ENCODE measurements at regions not wholly inside any gene's neighbourhood (a gene's known extent, or its start where the extent isn't known, plus 50 kb on each side); places are given as distances from the start of the nearest gene placed in this dataset.
"Not testable (repeated sequence)": the region's sequence is repeated elsewhere in the genome, so short reads cannot be mapped to it uniquely, and the experiment has no call there.

- ChIA-PET POLR2A (no interaction called here), CTCF (ENCODE audit: unreplicated experiment) (no interaction called here)
- no peaks in the 10 kb centered on the region for H4K20me1 ChIP-seq (ENCODE audit: insufficient read depth, low read length)
- TF ChIP-seq CTCF (conservative IDR thresholded peaks at IDR 0.05; ENCODE audit: low read length) (no peak), EZH2phosphoT487 (IDR thresholded peaks at IDR 0.05; ENCODE audit: borderline replicate concordance, low read depth, low read length) (no peak)
- no peak overlapping the region for H3K4me2 ChIP-seq (ENCODE audit: low read length)
- no peaks in the 10 kb centered on the region for H3K36me3 ChIP-seq (ENCODE audit: insufficient read depth, low read length)
- H3K9me3 ChIP-seq (ENCODE audit: low read length): no peaks in the 10 kb centered on the region
- H3K79me2 ChIP-seq (ENCODE audit: insufficient read depth, low read depth, low read length): no peaks in the 10 kb centered on the region
- intact Hi-C loops (cut with micrococcal nuclease; ENCODE audit: unreplicated experiment): no loop called here
- no peak overlapping the region for H3K4me3 ChIP-seq (ENCODE audit: low read depth, low read length, poor library complexity, severe bottlenecking)
- DNase-seq (ENCODE audit: low spot score): peak; percentile 19
- H3K4me1 ChIP-seq (ENCODE audit: insufficient read depth, low read length, poor library complexity, severe bottlenecking): no peaks in the 10 kb centered on the region
- H3K27ac ChIP-seq (ENCODE audit: low read depth, low read length, poor library complexity, severe bottlenecking): no peak overlapping the region
- H3K9me2 ChIP-seq (ENCODE audit: insufficient read depth, low read length): no peaks in the 10 kb centered on the region
- no peak overlapping the region for H2AFZ ChIP-seq (ENCODE audit: low read length)
- no TSS peak for BruUV-seq (replicated peaks)
Measured at GRCh38 chr1:60942896-60943638, 139.3 kb upstream of the NFIA start.

- Histone ChIP-seq H3K4me1 (ENCODE audit: insufficient read depth, low read length, poor library complexity, severe bottlenecking) (no peaks in the 10 kb centered on the region), H3K4me2 (ENCODE audit: low read length) (no peak overlapping the region), H3K9me3 (ENCODE audit: low read length) (no peaks in the 10 kb centered on the region), H3K9me2 (ENCODE audit: insufficient read depth, low read length) (no peaks in the 10 kb centered on the region), H3K36me3 (ENCODE audit: insufficient read depth, low read length) (no peaks in the 10 kb centered on the region), H3K27ac (ENCODE audit: low read depth, low read length, poor library complexity, severe bottlenecking) (no peak overlapping the region), H3K4me3 (ENCODE audit: low read depth, low read length, poor library complexity, severe bottlenecking) (no peak overlapping the region), H3K79me2 (ENCODE audit: insufficient read depth, low read depth, low read length) (no peaks in the 10 kb centered on the region), H4K20me1 (ENCODE audit: insufficient read depth, low read length) (no peaks in the 10 kb centered on the region), H2AFZ (ENCODE audit: low read length) (no peak overlapping the region)
- no TSS peak for BruUV-seq (replicated peaks)
- no peak for TF ChIP-seq CTCF (conservative IDR thresholded peaks at IDR 0.05; ENCODE audit: low read length)
- TF ChIP-seq EZH2phosphoT487 (IDR thresholded peaks at IDR 0.05; ENCODE audit: borderline replicate concordance, low read depth, low read length): no peak
- POLR2A ChIA-PET: no interaction called here
- no peak for DNase-seq (ENCODE audit: low spot score)
- intact Hi-C loops (cut with micrococcal nuclease; ENCODE audit: unreplicated experiment): no loop called here
- CTCF ChIA-PET (ENCODE audit: unreplicated experiment): no interaction called here
Measured at GRCh38 chr1:60942291-60942690, 140.1 kb upstream of the NFIA start.

- POLR2A ChIA-PET: not testable (repeated sequence)
Measured at GRCh38 chr1:60940685-60941084, 141.7 kb upstream of the NFIA start.

More at GRCh38 chr1:60940685-60941084, 141.7 kb upstream of the NFIA start:
- DNase-seq (ENCODE audit: low spot score); H2AFZ ChIP-seq (ENCODE audit: low read length); H3K9me3 ChIP-seq (ENCODE audit: low read length); H3K36me3 ChIP-seq (ENCODE audit: insufficient read depth, low read length); H3K27ac ChIP-seq (ENCODE audit: low read depth, low read length, poor library complexity, severe bottlenecking); H3K9me2 ChIP-seq (ENCODE audit: insufficient read depth, low read length); H3K4me3 ChIP-seq (ENCODE audit: low read depth, low read length, poor library complexity, severe bottlenecking); BruUV-seq (replicated peaks); H3K79me2 ChIP-seq (ENCODE audit: insufficient read depth, low read depth, low read length); H4K20me1 ChIP-seq (ENCODE audit: insufficient read depth, low read length); intact Hi-C loops (cut with micrococcal nuclease; ENCODE audit: unreplicated experiment); CTCF ChIA-PET (ENCODE audit: unreplicated experiment); H3K4me2 ChIP-seq (ENCODE audit: low read length); H3K4me1 ChIP-seq (ENCODE audit: insufficient read depth, low read length, poor library complexity, severe bottlenecking): not testable (repeated sequence)

Measured in OCI-LY7 (cell line).